C4-2B (cell line): ENCODE measurements at regions not wholly inside any gene's neighbourhood (a gene's known extent, or its start where the extent isn't known, plus 50 kb on each side); places are given as distances from the start of the nearest gene placed in this dataset.

ENCODE experiments used
- CTCF ChIP-seq: fragments of 450-650 bp; conservative IDR thresholded peaks from 2 replicates; pipeline ENCODE4 v1.5.1; 2017; ENCODE audit warnings: mild to moderate bottlenecking
- ZFX ChIP-seq: fragments of 450-650 bp; IDR thresholded peaks from 2 replicates; pipeline ENCODE4 v1.6.1; 2017

DNA sequence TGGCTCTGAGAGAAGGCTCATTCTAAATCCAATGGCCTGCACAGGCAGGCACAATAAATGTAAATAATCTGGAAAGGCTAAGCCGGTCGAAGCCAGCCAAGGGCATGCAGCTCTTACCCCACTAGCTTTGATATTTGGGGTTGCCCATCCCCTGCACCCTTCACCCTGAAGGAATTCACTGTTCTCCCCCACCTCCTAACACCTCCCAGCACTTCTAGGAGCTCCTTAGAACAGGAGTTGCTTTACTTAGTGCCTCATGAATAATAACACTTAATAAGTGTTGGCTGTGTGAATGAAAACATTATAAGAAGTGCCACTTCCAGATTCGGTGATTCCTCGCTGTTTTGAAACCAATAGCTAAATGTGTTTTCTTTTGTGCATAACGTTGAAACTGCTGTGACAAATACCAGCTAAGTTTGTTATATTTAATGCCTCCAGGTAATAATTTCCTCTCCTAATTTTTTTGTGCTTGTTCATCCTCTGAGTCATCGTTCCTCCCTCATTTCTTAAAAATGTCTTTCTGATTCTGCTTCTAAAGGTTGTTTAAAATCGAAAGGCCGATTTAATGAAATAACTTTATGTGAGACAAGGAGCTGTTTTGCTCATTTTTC, 458.8 kb downstream of the METTL4 start:
- TF ChIP-seq CTCF (no peak), ZFX (no peak)
